ENCODE measurements at regions not wholly inside any gene's neighbourhood (a gene's known extent, or its start where the extent isn't known, plus 50 kb on each side); places are given as distances from the start of the nearest gene placed in this dataset.
A peak's percentile ranks its signal among the peaks of the same experiment; 100 is the strongest.

- DNase-seq (ENCODE audit: extremely low read depth, low read depth): no peak
Observed at GRCh38 chr4:19455196-19455595, 796.5 kb upstream of the SLIT2 start.

GRCh38 chr4:19438233-19438632, 813.5 kb upstream of the SLIT2 start:
- TF ChIP-seq, protein P1, sequence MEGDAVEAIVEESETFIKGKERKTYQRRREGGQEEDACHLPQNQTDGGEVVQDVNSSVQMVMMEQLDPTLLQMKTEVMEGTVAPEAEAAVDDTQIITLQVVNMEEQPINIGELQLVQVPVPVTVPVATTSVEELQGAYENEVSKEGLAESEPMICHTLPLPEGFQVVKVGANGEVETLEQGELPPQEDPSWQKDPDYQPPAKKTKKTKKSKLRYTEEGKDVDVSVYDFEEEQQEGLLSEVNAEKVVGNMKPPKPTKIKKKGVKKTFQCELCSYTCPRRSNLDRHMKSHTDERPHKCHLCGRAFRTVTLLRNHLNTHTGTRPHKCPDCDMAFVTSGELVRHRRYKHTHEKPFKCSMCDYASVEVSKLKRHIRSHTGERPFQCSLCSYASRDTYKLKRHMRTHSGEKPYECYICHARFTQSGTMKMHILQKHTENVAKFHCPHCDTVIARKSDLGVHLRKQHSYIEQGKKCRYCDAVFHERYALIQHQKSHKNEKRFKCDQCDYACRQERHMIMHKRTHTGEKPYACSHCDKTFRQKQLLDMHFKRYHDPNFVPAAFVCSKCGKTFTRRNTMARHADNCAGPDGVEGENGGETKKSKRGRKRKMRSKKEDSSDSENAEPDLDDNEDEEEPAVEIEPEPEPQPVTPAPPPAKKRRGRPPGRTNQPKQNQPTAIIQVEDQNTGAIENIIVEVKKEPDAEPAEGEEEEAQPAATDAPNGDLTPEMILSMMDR (IDR thresholded peaks at IDR 0.05; ENCODE audit: low read depth, low read length): no peak
- peak; percentile 7 for DNase-seq (ENCODE audit: extremely low read depth, low read depth)

More at GRCh38 chr4:19455196-19455595, 796.5 kb upstream of the SLIT2 start:
- TF ChIP-seq, protein P1 (IDR thresholded peaks at IDR 0.05; ENCODE audit: low read depth, low read length): no peak

GRCh38 chr4:19437008-19437407, 814.7 kb upstream of the SLIT2 start:
- TF ChIP-seq, protein P1 (IDR thresholded peaks at IDR 0.05; ENCODE audit: low read depth, low read length): no peak
- no peak for DNase-seq (ENCODE audit: extremely low read depth, low read depth)

DNA sequence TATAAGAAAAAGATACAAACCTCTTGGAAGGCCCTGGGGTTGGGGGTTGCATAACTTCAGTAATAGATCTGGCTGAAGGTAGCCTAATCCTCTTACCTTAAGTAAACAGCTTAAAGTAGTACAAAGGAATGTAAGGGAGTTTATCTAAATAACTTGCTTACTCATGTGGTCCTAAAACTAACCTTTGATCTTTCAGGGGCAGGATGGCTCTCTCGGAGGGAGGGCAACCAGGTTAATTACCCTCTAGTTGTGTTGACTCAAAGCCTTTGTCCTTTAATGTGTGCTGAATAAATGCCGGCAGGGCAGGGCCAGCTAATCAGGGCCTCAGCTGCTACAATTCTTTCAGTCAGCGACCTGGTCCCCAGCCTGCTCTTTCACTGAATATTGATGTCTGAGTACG, 822.0 kb upstream of the SLIT2 start:
- TF ChIP-seq, protein P1 (IDR thresholded peaks at IDR 0.05; ENCODE audit: low read depth, low read length): no peak
- no peak for DNase-seq (ENCODE audit: extremely low read depth, low read depth)

DNA sequence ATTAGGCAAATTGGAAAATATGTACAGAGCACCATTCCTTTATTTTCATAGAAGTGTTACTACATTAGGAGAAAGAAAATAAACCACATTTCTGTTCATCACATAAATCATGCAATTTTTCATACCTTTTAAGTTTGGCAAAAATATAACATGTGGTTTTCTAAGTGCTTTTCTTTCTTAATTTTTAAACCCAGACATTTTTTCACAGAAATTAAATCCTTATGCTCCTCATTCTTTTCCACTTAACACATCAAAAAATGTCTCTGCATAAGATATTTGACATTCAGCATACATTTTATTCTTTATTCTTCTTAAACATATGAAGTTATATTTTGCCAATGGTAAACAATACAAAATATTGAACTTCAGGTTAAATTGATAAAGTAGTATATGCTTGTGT, 826.6 kb upstream of the SLIT2 start:
- no peak for DNase-seq (ENCODE audit: extremely low read depth, low read depth)
- TF ChIP-seq, protein P1 (IDR thresholded peaks at IDR 0.05; ENCODE audit: low read depth, low read length): no peak

DNA sequence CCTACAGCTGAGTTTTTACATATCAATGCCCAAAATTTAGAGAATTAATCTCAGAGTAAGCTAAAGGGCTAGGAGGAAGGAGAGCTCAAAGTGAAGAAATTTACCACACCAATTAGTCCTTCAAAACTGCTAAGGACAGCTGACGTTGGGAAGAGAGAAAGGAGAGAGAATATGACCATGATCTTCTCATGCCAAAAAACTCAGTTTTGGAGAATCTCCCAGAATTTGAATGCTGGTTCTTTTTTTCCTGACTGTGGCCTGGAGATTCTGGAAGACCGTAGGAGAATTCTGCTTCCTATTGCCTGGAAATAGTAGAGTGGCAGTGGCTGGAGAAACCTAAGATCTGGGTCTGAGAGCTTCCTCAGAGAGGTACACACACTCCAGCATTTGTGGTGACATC, 834.4 kb upstream of the SLIT2 start:
- DNase-seq (ENCODE audit: extremely low read depth, low read depth): no peak
- TF ChIP-seq, protein P1 (IDR thresholded peaks at IDR 0.05; ENCODE audit: low read depth, low read length): no peak

DNA sequence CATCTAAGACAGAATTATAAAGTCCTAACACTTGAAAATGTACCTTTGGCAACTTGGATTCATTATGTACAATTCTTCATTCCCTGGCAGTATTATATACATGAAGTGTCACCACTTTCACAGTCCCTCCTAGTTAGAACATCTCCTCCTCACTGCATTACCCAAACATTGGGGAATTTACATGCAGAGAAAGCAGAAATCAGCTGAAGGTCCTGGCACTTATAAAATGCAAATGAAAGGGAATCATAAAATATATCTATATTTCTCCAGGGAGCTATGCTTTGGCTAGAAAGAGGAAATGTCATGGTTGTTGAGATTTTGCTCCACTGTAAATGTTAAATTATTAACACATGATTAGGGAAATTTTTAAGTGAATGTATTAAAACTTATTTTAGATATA, 835.6 kb upstream of the SLIT2 start:
- TF ChIP-seq, protein P1 (IDR thresholded peaks at IDR 0.05; ENCODE audit: low read depth, low read length): no peak
- DNase-seq (ENCODE audit: extremely low read depth, low read depth): no peak

Data from AG09319 (cell line).